ENCODE measurements at regions not wholly inside any gene's neighbourhood (a gene's known extent, or its start where the extent isn't known, plus 50 kb on each side); places are given as distances from the start of the nearest gene placed in this dataset.

DNA sequence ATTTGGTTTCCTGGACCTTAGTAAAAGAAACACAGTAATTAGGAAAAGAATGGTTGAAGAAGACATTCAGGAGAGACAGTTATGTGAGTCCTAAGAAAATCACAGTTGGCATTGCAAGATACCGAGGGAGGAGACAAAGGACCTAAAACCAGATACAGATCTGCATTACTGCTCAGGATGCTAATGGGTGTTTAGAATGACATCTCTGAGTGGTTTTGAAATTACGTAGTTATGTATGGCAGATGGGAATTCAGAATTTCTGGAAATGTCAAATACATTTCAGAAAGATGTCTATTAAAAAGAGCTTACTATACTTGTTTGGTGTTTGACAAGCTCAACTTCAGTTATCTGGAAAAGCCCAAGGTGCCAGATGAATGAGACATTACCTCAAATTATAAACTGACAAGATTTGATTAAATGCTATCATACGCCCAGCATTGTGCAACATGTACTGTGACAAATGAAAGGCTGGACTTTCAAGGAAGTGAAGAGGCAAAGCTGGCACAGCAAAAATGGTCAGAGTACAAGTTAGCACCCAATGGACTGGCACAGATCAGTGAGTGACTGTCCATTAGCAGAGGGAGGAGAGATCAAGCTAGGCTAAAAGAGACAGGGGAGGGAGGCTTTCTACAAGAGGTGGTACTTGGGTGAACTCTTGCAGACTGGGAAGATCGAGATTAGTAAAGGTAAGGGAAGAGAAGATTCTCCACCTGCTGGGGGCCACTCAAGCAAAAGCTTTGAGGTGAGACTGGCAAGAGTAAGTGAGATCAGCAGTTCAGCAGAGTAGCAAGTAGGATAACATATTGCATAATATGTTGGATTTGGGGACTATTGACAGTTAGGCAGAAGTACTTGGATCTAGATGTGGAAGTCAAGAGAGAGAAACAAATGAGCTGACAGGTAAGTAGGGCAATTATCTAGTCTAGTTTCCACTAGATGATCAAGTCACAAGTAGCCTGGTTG, 168.9 kb downstream of the CYRIA start:
- TF ChIP-seq, protein P1, sequence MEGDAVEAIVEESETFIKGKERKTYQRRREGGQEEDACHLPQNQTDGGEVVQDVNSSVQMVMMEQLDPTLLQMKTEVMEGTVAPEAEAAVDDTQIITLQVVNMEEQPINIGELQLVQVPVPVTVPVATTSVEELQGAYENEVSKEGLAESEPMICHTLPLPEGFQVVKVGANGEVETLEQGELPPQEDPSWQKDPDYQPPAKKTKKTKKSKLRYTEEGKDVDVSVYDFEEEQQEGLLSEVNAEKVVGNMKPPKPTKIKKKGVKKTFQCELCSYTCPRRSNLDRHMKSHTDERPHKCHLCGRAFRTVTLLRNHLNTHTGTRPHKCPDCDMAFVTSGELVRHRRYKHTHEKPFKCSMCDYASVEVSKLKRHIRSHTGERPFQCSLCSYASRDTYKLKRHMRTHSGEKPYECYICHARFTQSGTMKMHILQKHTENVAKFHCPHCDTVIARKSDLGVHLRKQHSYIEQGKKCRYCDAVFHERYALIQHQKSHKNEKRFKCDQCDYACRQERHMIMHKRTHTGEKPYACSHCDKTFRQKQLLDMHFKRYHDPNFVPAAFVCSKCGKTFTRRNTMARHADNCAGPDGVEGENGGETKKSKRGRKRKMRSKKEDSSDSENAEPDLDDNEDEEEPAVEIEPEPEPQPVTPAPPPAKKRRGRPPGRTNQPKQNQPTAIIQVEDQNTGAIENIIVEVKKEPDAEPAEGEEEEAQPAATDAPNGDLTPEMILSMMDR (IDR thresholded peaks at IDR 0.05): no peak
- TF ChIP-seq POLR2A (IDR thresholded peaks at IDR 0.05): no peak
